OCI-LY1 (cell line): ENCODE measurements at regions not wholly inside any gene's neighbourhood (a gene's known extent, or its start where the extent isn't known, plus 50 kb on each side); places are given as distances from the start of the nearest gene placed in this dataset.

ENCODE experiments used
- EZH2 ChIP-seq: fragments of 200-600 bp; sonication (generic), shearing (Covaris generic); IDR thresholded peaks from 2 replicates; pipeline ENCODE4 v1.8.0; 2017; ENCODE audit warnings: borderline replicate concordance, mixed run types, mild to moderate bottlenecking, antibody characterized with exemption, low read length, moderate library complexity, mixed read lengths
- TF ChIP-seq, protein P1 (sequence below): fragments of 200-600 bp; sonication (generic), shearing (Covaris generic); IDR thresholded peaks from 2 replicates; pipeline ENCODE4 v1.5.1; 2017; ENCODE audit warnings: mild to moderate bottlenecking, antibody characterized with exemption, low read length, moderate library complexity, mixed read lengths

DNA sequence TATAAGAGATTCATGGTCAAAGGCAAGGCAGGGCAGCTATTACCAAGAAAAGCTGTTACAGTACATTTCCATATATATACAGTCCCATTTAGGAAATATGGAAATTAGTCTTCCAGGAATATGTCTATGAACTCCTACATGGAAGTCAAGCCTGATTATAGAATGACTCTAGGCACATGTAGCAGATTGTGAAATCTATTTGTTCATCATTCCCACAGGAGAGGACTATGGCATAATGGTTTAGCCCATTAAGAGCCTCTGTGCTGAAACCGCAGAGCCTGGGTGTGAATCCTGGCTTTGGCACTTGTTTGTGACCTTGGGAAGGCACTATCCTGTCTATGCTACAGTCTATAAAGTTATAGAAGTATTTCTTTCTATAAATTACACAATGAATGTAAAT is 764.8 kb downstream of the RAPGEF2 start:
- TF ChIP-seq, protein P1, sequence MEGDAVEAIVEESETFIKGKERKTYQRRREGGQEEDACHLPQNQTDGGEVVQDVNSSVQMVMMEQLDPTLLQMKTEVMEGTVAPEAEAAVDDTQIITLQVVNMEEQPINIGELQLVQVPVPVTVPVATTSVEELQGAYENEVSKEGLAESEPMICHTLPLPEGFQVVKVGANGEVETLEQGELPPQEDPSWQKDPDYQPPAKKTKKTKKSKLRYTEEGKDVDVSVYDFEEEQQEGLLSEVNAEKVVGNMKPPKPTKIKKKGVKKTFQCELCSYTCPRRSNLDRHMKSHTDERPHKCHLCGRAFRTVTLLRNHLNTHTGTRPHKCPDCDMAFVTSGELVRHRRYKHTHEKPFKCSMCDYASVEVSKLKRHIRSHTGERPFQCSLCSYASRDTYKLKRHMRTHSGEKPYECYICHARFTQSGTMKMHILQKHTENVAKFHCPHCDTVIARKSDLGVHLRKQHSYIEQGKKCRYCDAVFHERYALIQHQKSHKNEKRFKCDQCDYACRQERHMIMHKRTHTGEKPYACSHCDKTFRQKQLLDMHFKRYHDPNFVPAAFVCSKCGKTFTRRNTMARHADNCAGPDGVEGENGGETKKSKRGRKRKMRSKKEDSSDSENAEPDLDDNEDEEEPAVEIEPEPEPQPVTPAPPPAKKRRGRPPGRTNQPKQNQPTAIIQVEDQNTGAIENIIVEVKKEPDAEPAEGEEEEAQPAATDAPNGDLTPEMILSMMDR, result no peak
- no peak for TF ChIP-seq EZH2
